Activated naive CD8-positive, alpha-beta T cell treated with anti-CD3 and anti-CD28 coated beads for 36 hours (primary cell): ENCODE measurements at regions not wholly inside any gene's neighbourhood (a gene's known extent, or its start where the extent isn't known, plus 50 kb on each side); places are given as distances from the start of the nearest gene placed in this dataset.

Experiments
- DNase-seq: peaks from one replicate; pipeline ENCODE4 v3.0.0; 2021
- H3K27ac Mint-ChIP-seq: one replicate; pipeline ENCODE4 v1.8.0; 2022; ENCODE audit warnings: mild to moderate bottlenecking, moderate library complexity, mixed read lengths
- H3K27me3 Mint-ChIP-seq: one replicate; pipeline ENCODE4 v1.8.0; 2022; ENCODE audit warnings: mild to moderate bottlenecking, mixed read lengths
- H3K36me3 Mint-ChIP-seq: one replicate; pipeline ENCODE4 v1.8.0; 2021; ENCODE audit warnings: mild to moderate bottlenecking, mixed read lengths
- H3K4me1 Mint-ChIP-seq: one replicate; pipeline ENCODE4 v1.8.0; 2021; ENCODE audit warnings: mixed read lengths
- H3K4me3 Mint-ChIP-seq: one replicate; pipeline ENCODE4 v1.8.0; 2022; ENCODE audit warnings: mild to moderate bottlenecking, moderate library complexity, mixed read lengths
- H3K9me3 Mint-ChIP-seq: one replicate; pipeline ENCODE4 v1.8.0; 2022; ENCODE audit warnings: mixed read lengths

GRCh38 chr3:164550857-164551256 is 527.4 kb downstream of the SI start:
- Mint-ChIP-seq H3K9me3 (peaks cover 8% of the 10 kb centered on the region), H3K4me3 (no peak overlapping the region), H3K4me1 (no peaks in the 10 kb centered on the region), H3K36me3 (no peaks in the 10 kb centered on the region), H3K27me3 (no peaks in the 10 kb centered on the region), H3K27ac (no peak overlapping the region)
- DNase-seq = no peak

GRCh38 chr3:164539215-164539614 is 539.1 kb downstream of the SI start:
- H3K36me3 Mint-ChIP-seq = no peaks in the 10 kb centered on the region
- H3K9me3 Mint-ChIP-seq = peaks cover 4% of the 10 kb centered on the region
- no peaks in the 10 kb centered on the region for H3K27me3 Mint-ChIP-seq
- H3K4me1 Mint-ChIP-seq = no peaks in the 10 kb centered on the region
- no peak overlapping the region for H3K4me3 Mint-ChIP-seq
- no peak overlapping the region for H3K27ac Mint-ChIP-seq
- no peak for DNase-seq

GRCh38 chr3:164537485-164537884 is 540.8 kb downstream of the SI start:
- no peaks in the 10 kb centered on the region for H3K27me3 Mint-ChIP-seq
- DNase-seq = no peak
- H3K4me3 Mint-ChIP-seq = no peak overlapping the region
- H3K4me1 Mint-ChIP-seq = no peaks in the 10 kb centered on the region
- H3K27ac Mint-ChIP-seq = no peak overlapping the region
- H3K36me3 Mint-ChIP-seq = no peaks in the 10 kb centered on the region
- peaks cover 2% of the 10 kb centered on the region for H3K9me3 Mint-ChIP-seq

GRCh38 chr3:164533275-164533674 is 545.0 kb downstream of the SI start:
- Mint-ChIP-seq H3K4me1 (no peaks in the 10 kb centered on the region), H3K27me3 (no peaks in the 10 kb centered on the region), H3K27ac (no peak overlapping the region), H3K36me3 (no peaks in the 10 kb centered on the region), H3K4me3 (no peak overlapping the region), H3K9me3 (no peaks in the 10 kb centered on the region)
- DNase-seq = no peak

DNA sequence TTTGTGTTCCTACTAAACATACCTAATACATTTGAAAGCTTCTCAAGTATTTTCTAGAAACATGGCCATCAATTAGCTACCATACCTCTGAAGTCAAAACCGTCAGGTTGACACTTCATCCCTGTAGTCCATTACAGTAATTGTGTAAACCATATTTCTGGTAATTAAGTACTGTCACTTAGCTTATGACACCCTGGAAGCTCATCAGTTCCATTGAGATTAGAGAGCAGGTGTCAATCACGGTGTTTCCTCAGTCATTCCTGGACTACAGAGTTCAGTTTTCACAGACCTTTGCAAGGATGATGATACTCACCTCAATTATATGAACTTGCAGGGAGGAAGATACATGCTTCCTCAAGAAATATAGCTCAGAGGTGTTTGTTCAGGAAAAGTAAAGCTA is 552.0 kb downstream of the SI start:
- H3K27ac Mint-ChIP-seq = no peak overlapping the region
- no peaks in the 10 kb centered on the region for H3K36me3 Mint-ChIP-seq
- no peak overlapping the region for H3K4me3 Mint-ChIP-seq
- H3K9me3 Mint-ChIP-seq = no peaks in the 10 kb centered on the region
- no peaks in the 10 kb centered on the region for H3K27me3 Mint-ChIP-seq
- no peaks in the 10 kb centered on the region for H3K4me1 Mint-ChIP-seq
- DNase-seq = no peak

- no peaks in the 10 kb centered on the region for H3K27me3 Mint-ChIP-seq
- H3K4me3 Mint-ChIP-seq = no peak overlapping the region
- no peaks in the 10 kb centered on the region for H3K36me3 Mint-ChIP-seq
- no peaks in the 10 kb centered on the region for H3K9me3 Mint-ChIP-seq
- no peaks in the 10 kb centered on the region for H3K4me1 Mint-ChIP-seq
- H3K27ac Mint-ChIP-seq = no peak overlapping the region
- no peak for DNase-seq
These were observed 554.1 kb downstream of the SI start for GRCh38 chr3:164524201-164524600.

DNA sequence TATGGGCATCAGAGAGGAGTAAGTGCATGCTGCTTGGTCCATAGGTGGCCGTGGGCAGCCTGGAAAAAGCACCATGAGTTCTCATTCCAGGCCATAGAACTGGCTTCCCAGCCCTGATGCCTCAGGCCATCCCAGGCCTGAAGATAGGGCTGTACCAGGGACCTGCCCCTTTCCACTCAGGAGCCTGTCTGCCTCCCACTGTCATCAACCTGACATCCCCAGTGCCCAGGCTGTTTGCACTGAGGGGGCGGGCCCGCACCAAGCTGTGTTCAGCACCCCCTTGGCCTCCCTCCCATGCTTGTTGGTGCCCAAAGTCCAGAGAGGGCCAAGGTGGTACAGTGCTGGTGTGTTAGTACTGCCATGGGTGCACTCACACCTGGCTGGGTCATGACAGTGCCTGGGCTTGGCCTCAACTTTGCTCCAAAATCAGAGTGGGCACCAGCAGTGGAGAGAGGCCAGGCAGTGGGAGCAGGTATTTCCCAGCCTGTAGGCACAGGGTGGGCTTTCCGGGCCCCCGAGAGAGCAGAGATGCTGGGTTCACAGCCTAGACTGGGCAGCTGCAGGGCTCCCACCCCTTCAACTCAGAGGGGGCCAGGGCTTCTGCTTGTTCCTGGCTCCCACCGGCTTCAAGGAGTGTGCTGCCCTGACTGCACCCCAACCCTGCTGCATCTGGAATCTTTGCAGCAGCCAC is 556.1 kb downstream of the SI start:
- no peaks in the 10 kb centered on the region for H3K4me1 Mint-ChIP-seq
- H3K27me3 Mint-ChIP-seq = no peaks in the 10 kb centered on the region
- no peaks in the 10 kb centered on the region for H3K36me3 Mint-ChIP-seq
- no peak overlapping the region for H3K4me3 Mint-ChIP-seq
- H3K9me3 Mint-ChIP-seq = peaks cover 3% of the 10 kb centered on the region
- no peak for DNase-seq
- no peak overlapping the region for H3K27ac Mint-ChIP-seq

GRCh38 chr3:164521644-164522043 is 556.7 kb downstream of the SI start:
- no peak for DNase-seq

DNA sequence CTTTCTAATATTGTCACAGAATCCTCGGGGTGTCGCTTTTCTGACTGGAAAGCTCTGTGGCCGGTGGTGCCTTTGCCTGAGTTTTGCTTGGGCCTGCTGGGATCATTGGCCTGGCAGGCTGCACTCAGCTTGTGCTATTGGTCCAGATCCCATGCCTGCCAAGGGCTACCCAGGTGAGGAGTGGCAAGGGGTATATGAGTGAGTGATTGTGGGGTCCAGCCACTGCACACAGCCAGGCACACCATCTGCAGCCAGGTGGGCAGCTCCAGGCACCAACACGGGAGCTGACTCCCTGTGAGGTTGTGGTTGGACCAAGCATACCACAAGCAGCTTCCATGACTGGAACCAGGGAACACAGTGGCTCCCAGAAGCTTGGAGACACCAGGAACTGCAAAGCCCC is 557.2 kb downstream of the SI start:
- Mint-ChIP-seq H3K9me3 (peaks cover 6% of the 10 kb centered on the region), H3K27me3 (no peaks in the 10 kb centered on the region), H3K27ac (no peak overlapping the region), H3K4me1 (no peaks in the 10 kb centered on the region), H3K36me3 (no peaks in the 10 kb centered on the region), H3K4me3 (no peak overlapping the region)
- DNase-seq = no peak

More at GRCh38 chr3:164521644-164522043, 556.7 kb downstream of the SI start:
- H3K4me1 Mint-ChIP-seq = no peaks in the 10 kb centered on the region
- no peaks in the 10 kb centered on the region for H3K36me3 Mint-ChIP-seq
- H3K4me3 Mint-ChIP-seq = no peak overlapping the region
- H3K27me3 Mint-ChIP-seq = no peaks in the 10 kb centered on the region
- no peak overlapping the region for H3K27ac Mint-ChIP-seq
- peaks cover 6% of the 10 kb centered on the region for H3K9me3 Mint-ChIP-seq

DNA sequence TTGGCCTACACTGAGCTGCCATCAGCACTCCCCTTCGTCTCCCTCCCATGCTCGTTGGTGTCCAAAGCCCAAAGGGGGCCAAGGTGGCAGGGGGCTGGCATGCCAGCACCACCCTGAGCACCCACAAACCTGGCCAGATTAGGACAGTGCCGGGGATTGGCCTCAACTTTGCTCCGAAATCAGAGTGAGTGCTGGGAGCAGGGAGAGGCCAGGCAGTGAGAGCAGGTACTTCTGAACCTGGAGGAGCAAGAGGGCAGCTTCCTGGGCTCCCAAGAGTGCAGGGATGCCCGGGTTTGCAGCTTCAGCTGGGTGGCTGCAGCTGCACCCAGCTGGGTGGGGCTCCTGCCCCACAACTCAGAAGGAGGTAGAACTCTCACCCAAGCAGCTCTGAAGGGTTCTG is 563.0 kb downstream of the SI start:
- H3K27ac Mint-ChIP-seq = no peak overlapping the region
- no peaks in the 10 kb centered on the region for H3K27me3 Mint-ChIP-seq
- H3K9me3 Mint-ChIP-seq = peaks cover 8% of the 10 kb centered on the region
- no peak overlapping the region for H3K4me3 Mint-ChIP-seq
- no peaks in the 10 kb centered on the region for H3K4me1 Mint-ChIP-seq
- no peaks in the 10 kb centered on the region for H3K36me3 Mint-ChIP-seq
- DNase-seq = no peak

DNA sequence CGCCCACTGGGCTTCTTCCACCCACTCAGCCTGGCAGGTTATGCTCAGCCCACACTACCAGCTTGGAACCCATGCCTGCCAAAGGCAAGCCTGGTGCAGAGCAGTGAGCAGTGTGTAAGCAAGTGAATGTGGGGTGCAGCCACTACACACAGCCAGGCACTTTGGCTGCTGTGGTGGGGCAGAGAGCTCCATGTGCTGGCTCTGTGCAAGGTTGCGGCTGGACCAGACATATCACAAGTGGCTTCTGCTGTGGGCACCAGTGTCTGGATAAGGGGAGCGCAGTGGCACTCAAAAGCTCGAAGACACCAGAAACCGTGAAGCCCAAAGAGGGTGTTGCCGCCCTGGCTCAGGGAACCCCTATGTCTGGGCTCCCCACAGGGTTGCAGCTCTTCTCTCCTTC is 563.7 kb downstream of the SI start:
- Mint-ChIP-seq H3K4me1 (no peaks in the 10 kb centered on the region), H3K27ac (no peak overlapping the region), H3K36me3 (no peaks in the 10 kb centered on the region), H3K9me3 (peaks cover 8% of the 10 kb centered on the region), H3K4me3 (no peak overlapping the region), H3K27me3 (no peaks in the 10 kb centered on the region)
- DNase-seq = no peak

DNA sequence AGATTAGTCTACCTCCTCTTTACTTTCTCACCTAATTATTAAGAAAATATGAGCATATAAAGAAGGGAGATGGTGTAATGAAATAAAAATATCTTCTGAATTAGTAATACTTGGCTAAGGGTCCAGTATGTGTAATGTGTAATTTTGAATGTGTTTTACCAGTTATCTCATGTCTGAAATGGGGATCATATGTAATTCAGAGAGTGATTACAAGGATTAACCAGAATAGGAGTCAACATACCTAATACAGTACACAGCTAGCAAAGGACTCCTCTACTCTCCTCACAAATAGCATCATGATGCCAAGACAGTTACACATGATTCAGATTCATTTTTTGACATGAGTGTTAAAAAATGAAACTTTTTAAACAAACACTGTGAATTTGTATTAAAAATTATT is 570.4 kb downstream of the SI start:
- H3K4me1 Mint-ChIP-seq = no peaks in the 10 kb centered on the region
- H3K9me3 Mint-ChIP-seq = peaks cover 5% of the 10 kb centered on the region
- no peaks in the 10 kb centered on the region for H3K36me3 Mint-ChIP-seq

DNA sequence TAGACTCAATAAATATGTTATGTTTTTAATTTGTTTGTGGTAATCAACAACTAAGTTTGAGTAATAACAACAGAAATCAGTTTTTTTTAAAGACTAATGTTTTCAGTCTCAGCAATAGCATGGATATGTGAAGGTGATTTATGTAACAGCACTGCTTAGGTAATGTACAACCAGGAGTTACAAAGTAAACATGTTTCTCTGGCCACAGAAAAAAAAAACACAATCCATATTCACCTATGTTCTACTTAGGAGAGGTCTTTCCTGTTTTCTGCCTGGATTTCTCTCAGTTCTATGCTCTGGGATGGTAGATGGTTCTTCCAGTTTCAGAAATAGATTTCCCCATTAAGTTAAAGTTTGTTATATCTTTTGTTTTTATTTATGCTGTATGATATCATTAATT is 579.4 kb downstream of the SI start:
- Mint-ChIP-seq H3K36me3 (peaks cover 2% of the 10 kb centered on the region), H3K4me1 (no peaks in the 10 kb centered on the region)

More for the DNA sequence above, 570.4 kb downstream of the SI start:
- Mint-ChIP-seq H3K27me3 (peaks cover 3% of the 10 kb centered on the region), H3K27ac (no peak overlapping the region), H3K4me3 (no peak overlapping the region)
- DNase-seq = no peak

GRCh38 chr3:164488893-164489292 is 589.4 kb downstream of the SI start:
- Mint-ChIP-seq H3K36me3 (no peaks in the 10 kb centered on the region), H3K4me1 (no peaks in the 10 kb centered on the region), H3K4me3 (no peak overlapping the region), H3K27me3 (no peaks in the 10 kb centered on the region), H3K9me3 (no peaks in the 10 kb centered on the region), H3K27ac (no peak overlapping the region)
- no peak for DNase-seq

More for the DNA sequence above, 579.4 kb downstream of the SI start:
- Mint-ChIP-seq H3K9me3 (peaks cover 3% of the 10 kb centered on the region), H3K27ac (no peak overlapping the region), H3K4me3 (no peak overlapping the region), H3K27me3 (no peaks in the 10 kb centered on the region)
- DNase-seq = no peak

DNA sequence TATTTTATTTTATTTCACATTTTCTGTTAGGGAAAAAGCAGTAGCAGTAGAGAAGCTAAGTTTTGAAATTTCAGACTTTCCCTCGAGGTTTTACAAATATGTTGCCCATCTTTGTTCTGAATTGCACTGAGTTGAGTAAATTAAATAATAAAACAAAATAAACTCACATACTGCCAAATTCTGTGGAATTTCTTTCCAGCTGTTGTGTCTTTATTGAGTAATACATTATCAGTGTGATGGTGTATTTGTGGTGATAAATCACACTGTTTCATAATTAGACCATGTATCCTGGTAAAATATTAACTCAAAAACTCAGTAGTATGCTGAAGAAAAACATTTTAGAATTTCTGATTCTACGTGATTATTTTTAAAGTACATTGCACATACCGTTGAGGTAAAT is 592.1 kb downstream of the SI start:
- DNase-seq = no peak

DNA sequence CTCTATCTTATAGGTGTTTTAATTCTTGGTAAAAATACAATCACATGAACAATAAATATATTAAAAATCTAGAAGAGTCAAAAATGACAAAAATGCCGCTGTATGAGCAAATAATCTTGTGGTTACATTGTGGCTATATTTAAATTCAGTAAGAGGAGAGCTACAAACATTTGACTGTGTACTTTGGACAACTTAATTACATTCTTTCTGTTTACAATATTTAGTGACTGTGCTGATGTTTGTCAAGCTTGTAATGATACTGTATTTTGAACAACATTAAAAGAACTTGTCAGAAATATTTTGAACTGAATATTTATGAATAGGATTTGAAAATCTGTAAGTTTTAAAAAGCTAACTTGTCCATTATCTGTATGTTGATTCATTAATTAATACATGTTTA is 598.3 kb downstream of the SI start:
- no peak overlapping the region for H3K27ac Mint-ChIP-seq
- no peak overlapping the region for H3K4me3 Mint-ChIP-seq
- H3K9me3 Mint-ChIP-seq = peaks cover 4% of the 10 kb centered on the region
- no peaks in the 10 kb centered on the region for H3K27me3 Mint-ChIP-seq
- no peaks in the 10 kb centered on the region for H3K36me3 Mint-ChIP-seq
- H3K4me1 Mint-ChIP-seq = no peaks in the 10 kb centered on the region
- DNase-seq = no peak

More for the DNA sequence above, 592.1 kb downstream of the SI start:
- no peak overlapping the region for H3K4me3 Mint-ChIP-seq
- H3K9me3 Mint-ChIP-seq = peaks cover 4% of the 10 kb centered on the region
- no peaks in the 10 kb centered on the region for H3K4me1 Mint-ChIP-seq
- H3K27ac Mint-ChIP-seq = no peak overlapping the region
- no peaks in the 10 kb centered on the region for H3K36me3 Mint-ChIP-seq
- no peaks in the 10 kb centered on the region for H3K27me3 Mint-ChIP-seq
